AG09319 (cell line): ENCODE measurements at regions not wholly inside any gene's neighbourhood (a gene's known extent, or its start where the extent isn't known, plus 50 kb on each side); places are given as distances from the start of the nearest gene placed in this dataset.
"Not testable (repeated sequence)": the region's sequence is repeated elsewhere in the genome, so short reads cannot be mapped to it uniquely, and the experiment has no call there.

ENCODE experiments used
- DNase-seq: peaks from one replicate; pipeline ENCODE4 v3.0.0-alpha.2; 2010; ENCODE audit warnings: low read depth; ENCODE audit errors: extremely low read depth
- CTCF ChIP-seq: IDR thresholded peaks from 2 replicates; pipeline ENCODE4 v1.5.1; 2011; ENCODE audit warnings: low read depth, mild to moderate bottlenecking, inconsistent platforms, low read length, moderate library complexity

- no peak for DNase-seq
- TF ChIP-seq CTCF, result no peak
These were observed 89.7 kb upstream of the ANTXRL start for GRCh38 chr10:46197050-46197449.

GRCh38 chr10:46198516-46198915 is 88.3 kb upstream of the ANTXRL start:
- DNase-seq, result no peak
- TF ChIP-seq CTCF, result no peak

GRCh38 chr10:46202405-46202804 is 84.4 kb upstream of the ANTXRL start:
- DNase-seq, result not testable (repeated sequence)

- not testable (repeated sequence) for DNase-seq
These were observed 82.2 kb upstream of the ANTXRL start for GRCh38 chr10:46204482-46205102.

- DNase-seq, result not testable (repeated sequence)
These were observed 76.4 kb upstream of the ANTXRL start for GRCh38 chr10:46210427-46210826.

- DNase-seq, result no peak
- no peak for TF ChIP-seq CTCF
These were observed 71.4 kb upstream of the ANTXRL start for GRCh38 chr10:46215426-46215825.

GRCh38 chr10:46216003-46216634 is 70.7 kb upstream of the ANTXRL start:
- TF ChIP-seq CTCF, result no peak
- no peak for DNase-seq

GRCh38 chr10:46216836-46217751 is 69.7 kb upstream of the ANTXRL start:
- DNase-seq, result no peak
- no peak for TF ChIP-seq CTCF
